HEK293T (cell line): ENCODE measurements at regions not wholly inside any gene's neighbourhood (a gene's known extent, or its start where the extent isn't known, plus 50 kb on each side); places are given as distances from the start of the nearest gene placed in this dataset.

Experiments used
- ARNT ChIP-seq: fragments of 450-650 bp; IDR thresholded peaks from 2 replicates; pipeline ENCODE4 v1.6.1; 2017; ENCODE audit warnings: mild to moderate bottlenecking
- BHLHE40 ChIP-seq: fragments of 450-650 bp; IDR thresholded peaks from 2 replicates; pipeline ENCODE4 v1.6.1; 2016; ENCODE audit warnings: mild to moderate bottlenecking, moderate library complexity, borderline replicate concordance
- ELF4 ChIP-seq: fragments of 450-650 bp; IDR thresholded peaks from 2 replicates; pipeline ENCODE4 v1.6.1; 2017; ENCODE audit warnings: antibody characterized with exemption
- FOXM1 ChIP-seq: fragments of 450-650 bp; IDR thresholded peaks from 2 replicates; pipeline ENCODE4 v1.6.1; 2017; ENCODE audit warnings: mild to moderate bottlenecking, borderline replicate concordance
- LEF1 ChIP-seq: fragments of 450-650 bp; IDR thresholded peaks from 2 replicates; pipeline ENCODE4 v1.6.1; 2017; ENCODE audit warnings: mild to moderate bottlenecking, borderline replicate concordance
- PKNOX1 ChIP-seq: fragments of 450-650 bp; IDR thresholded peaks from 2 replicates; pipeline ENCODE4 v1.6.1; 2016
- SP1 ChIP-seq: fragments of 450-650 bp; IDR thresholded peaks from 2 replicates; pipeline ENCODE4 v1.6.1; 2017
- TARDBP ChIP-seq: fragments of 450-650 bp; IDR thresholded peaks from 2 replicates; pipeline ENCODE4 v1.6.1; 2016
- ZNF384 ChIP-seq: fragments of 450-650 bp; IDR thresholded peaks from 2 replicates; pipeline ENCODE4 v1.6.1; 2016

GRCh38 chr2:67524213-67524612, 127.1 kb downstream of the ETAA1 start:
- TF ChIP-seq ELF4 (no peak), ZNF384 (no peak), SP1 (no peak), ARNT (no peak), TARDBP (no peak), LEF1 (no peak), FOXM1 (no peak), BHLHE40 (no peak), PKNOX1 (no peak)
